ENCODE measurements at regions not wholly inside any gene's neighbourhood (a gene's known extent, or its start where the extent isn't known, plus 50 kb on each side); places are given as distances from the start of the nearest gene placed in this dataset.
"Not testable (repeated sequence)": the region's sequence is repeated elsewhere in the genome, so short reads cannot be mapped to it uniquely, and the experiment has no call there.

DNA sequence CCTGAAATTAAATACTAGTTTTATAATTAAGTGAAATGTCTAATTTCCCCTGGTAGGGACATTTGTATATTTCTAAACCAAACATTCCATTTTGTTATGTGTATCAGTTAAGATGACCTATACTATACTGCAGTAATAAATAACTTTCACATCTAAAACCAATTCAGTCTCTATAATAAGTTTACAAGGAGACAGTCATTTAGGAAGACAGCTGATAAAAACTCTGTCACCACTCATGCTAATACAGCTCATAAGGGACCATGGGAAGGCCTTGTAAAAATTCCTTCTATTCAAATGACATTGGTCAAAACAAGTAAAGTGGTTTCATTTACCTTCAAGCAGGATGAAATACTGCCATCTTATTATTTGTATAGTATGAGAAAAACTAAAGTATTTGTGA is 128.4 kb upstream of the C1QTNF3 start:
- not testable (repeated sequence) for H3K27me3 ChIP-seq (ENCODE audit: low read depth, low read length); H3K36me3 ChIP-seq (ENCODE audit: control insufficient read depth in 1 of 2, insufficient read depth in 2 of 2, low read length in 2 of 2); H3K4me1 ChIP-seq (ENCODE audit: control insufficient read depth in 1 of 2, insufficient read depth in 2 of 2, low read length in 2 of 2); H3K4me3 ChIP-seq (ENCODE audit: low read depth in 1 of 2, low read length in 2 of 2); H3K9me3 ChIP-seq (ENCODE audit: control insufficient read depth in 1 of 2, low read length in 2 of 2); H3K27ac ChIP-seq (ENCODE audit: low read length)

DNA sequence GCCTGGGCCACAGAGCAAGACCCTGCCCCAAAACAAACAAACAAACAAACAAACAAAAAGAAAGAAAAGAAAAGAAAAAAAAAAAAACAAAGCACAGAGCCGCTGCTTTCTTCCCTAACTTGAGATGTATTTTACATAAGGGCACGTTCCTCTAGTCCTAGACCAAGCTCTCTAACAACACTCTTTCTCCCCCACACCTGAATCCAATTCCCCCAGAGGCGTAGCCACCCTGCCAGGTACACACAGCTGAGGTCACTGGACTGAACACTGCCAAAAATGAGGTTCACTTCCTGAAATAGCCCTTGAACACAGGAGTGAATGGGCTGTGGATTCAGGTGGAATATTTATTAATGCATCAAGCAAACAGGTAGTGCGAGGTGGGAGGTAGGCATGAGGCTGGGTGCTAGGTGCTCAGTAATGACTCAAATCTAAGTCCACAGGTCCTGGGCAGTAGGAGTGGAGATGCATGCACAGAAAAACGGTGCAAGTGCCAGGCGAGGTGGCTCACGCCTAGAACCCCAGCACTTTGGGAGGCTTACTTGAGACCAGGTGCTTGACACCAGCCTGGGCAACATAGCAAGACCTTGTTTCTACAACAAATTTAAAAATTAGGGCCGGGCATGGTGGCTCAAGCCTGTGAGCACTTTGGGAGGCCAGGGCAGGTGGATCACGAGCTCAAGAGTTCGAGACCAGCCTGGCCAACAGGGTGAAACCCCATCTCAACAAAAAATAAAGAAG is 136.6 kb upstream of the C1QTNF3 start:
- H3K27me3 ChIP-seq (ENCODE audit: low read depth, low read length); H3K9me3 ChIP-seq (ENCODE audit: control insufficient read depth in 1 of 2, low read length in 2 of 2); H3K36me3 ChIP-seq (ENCODE audit: control insufficient read depth in 1 of 2, insufficient read depth in 2 of 2, low read length in 2 of 2); H3K4me1 ChIP-seq (ENCODE audit: control insufficient read depth in 1 of 2, insufficient read depth in 2 of 2, low read length in 2 of 2); H3K27ac ChIP-seq (ENCODE audit: low read length); H3K4me3 ChIP-seq (ENCODE audit: low read depth in 1 of 2, low read length in 2 of 2): not testable (repeated sequence)

DNA sequence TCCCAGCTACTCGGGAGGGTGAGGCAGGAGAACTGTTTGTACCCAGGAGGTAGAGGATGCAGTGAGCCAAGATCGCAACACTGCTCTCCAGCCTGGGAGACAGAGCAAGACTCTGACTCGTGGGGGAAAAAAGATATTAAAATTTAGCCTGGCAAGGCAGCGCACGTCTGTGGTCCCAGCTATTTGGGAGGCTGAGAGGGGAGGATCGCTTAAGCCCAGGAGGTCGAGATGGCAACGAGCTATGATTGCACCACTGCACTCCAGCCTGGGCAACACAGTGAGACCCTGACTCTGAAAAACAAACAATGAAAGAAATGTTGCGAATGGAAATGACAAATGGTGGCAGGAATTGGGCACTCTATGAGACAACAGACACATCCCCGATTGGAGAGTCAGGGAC is 137.2 kb upstream of the C1QTNF3 start:
- H3K27me3 ChIP-seq (ENCODE audit: low read depth, low read length); H3K4me1 ChIP-seq (ENCODE audit: control insufficient read depth in 1 of 2, insufficient read depth in 2 of 2, low read length in 2 of 2); H3K9me3 ChIP-seq (ENCODE audit: control insufficient read depth in 1 of 2, low read length in 2 of 2); H3K27ac ChIP-seq (ENCODE audit: low read length); H3K36me3 ChIP-seq (ENCODE audit: control insufficient read depth in 1 of 2, insufficient read depth in 2 of 2, low read length in 2 of 2); H3K4me3 ChIP-seq (ENCODE audit: low read depth in 1 of 2, low read length in 2 of 2): not testable (repeated sequence)

GRCh38 chr5:34180940-34181614 is 138.1 kb upstream of the C1QTNF3 start:
- H3K27ac ChIP-seq (ENCODE audit: low read length); H3K4me1 ChIP-seq (ENCODE audit: control insufficient read depth in 1 of 2, insufficient read depth in 2 of 2, low read length in 2 of 2); H3K36me3 ChIP-seq (ENCODE audit: control insufficient read depth in 1 of 2, insufficient read depth in 2 of 2, low read length in 2 of 2); H3K9me3 ChIP-seq (ENCODE audit: control insufficient read depth in 1 of 2, low read length in 2 of 2); H3K4me3 ChIP-seq (ENCODE audit: low read depth in 1 of 2, low read length in 2 of 2); H3K27me3 ChIP-seq (ENCODE audit: low read depth, low read length): not testable (repeated sequence)

DNA sequence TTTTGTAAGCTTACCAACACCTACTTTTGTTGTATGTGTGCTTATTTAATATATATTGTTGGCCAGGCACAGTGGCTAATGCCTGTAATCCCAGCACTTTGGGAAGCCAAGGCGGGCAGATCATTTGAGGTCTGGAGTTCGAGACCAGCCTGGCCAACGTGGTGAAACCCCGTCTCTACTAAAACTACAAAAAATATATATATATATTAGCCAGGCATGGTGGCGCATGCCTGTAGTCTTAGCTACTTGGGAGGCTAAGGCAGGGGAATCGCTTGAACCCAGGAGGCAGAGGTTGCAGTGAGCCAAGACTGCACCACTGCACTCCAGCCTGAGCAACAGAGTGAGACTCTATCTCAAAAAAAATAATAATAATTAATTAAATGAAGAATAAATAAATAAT is 142.0 kb upstream of the C1QTNF3 start:
- H3K27me3 ChIP-seq (ENCODE audit: low read depth, low read length); H3K4me3 ChIP-seq (ENCODE audit: low read depth in 1 of 2, low read length in 2 of 2); H3K36me3 ChIP-seq (ENCODE audit: control insufficient read depth in 1 of 2, insufficient read depth in 2 of 2, low read length in 2 of 2); H3K27ac ChIP-seq (ENCODE audit: low read length); H3K9me3 ChIP-seq (ENCODE audit: control insufficient read depth in 1 of 2, low read length in 2 of 2); H3K4me1 ChIP-seq (ENCODE audit: control insufficient read depth in 1 of 2, insufficient read depth in 2 of 2, low read length in 2 of 2): not testable (repeated sequence)

- H3K27me3 ChIP-seq (ENCODE audit: low read depth, low read length); H3K9me3 ChIP-seq (ENCODE audit: control insufficient read depth in 1 of 2, low read length in 2 of 2); H3K27ac ChIP-seq (ENCODE audit: low read length); H3K4me1 ChIP-seq (ENCODE audit: control insufficient read depth in 1 of 2, insufficient read depth in 2 of 2, low read length in 2 of 2); H3K36me3 ChIP-seq (ENCODE audit: control insufficient read depth in 1 of 2, insufficient read depth in 2 of 2, low read length in 2 of 2); H3K4me3 ChIP-seq (ENCODE audit: low read depth in 1 of 2, low read length in 2 of 2): not testable (repeated sequence)
Measured at GRCh38 chr5:34185572-34185971, 142.6 kb upstream of the C1QTNF3 start.

- H3K36me3 ChIP-seq (ENCODE audit: control insufficient read depth in 1 of 2, insufficient read depth in 2 of 2, low read length in 2 of 2) = not testable (repeated sequence)
Measured at GRCh38 chr5:34186108-34186507, 143.1 kb upstream of the C1QTNF3 start.

DNA sequence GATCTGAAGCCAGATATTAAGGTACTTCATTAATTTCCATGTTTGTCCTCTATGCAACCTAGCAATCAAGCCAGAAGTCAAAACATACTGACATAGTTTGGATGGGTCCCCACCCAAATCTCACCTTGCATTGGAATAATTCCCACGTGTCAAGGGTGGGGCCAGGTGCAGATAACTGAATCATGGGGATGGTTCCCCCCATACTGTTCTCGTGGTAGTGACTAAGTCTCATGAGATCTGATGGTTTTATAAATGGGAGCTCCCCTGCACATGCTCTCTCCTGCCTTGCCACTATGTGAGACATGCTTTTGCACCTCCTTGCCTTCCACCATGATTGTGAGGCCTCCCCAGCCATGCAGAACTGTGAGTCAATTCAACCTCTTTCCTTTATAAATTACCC is 143.9 kb upstream of the C1QTNF3 start:
- H3K4me3 ChIP-seq (ENCODE audit: low read depth in 1 of 2, low read length in 2 of 2); H3K4me1 ChIP-seq (ENCODE audit: control insufficient read depth in 1 of 2, insufficient read depth in 2 of 2, low read length in 2 of 2); H3K36me3 ChIP-seq (ENCODE audit: control insufficient read depth in 1 of 2, insufficient read depth in 2 of 2, low read length in 2 of 2); H3K9me3 ChIP-seq (ENCODE audit: control insufficient read depth in 1 of 2, low read length in 2 of 2); H3K27ac ChIP-seq (ENCODE audit: low read length); H3K27me3 ChIP-seq (ENCODE audit: low read depth, low read length): not testable (repeated sequence)

More at GRCh38 chr5:34186108-34186507, 143.1 kb upstream of the C1QTNF3 start:
- H3K4me1 ChIP-seq (ENCODE audit: control insufficient read depth in 1 of 2, insufficient read depth in 2 of 2, low read length in 2 of 2); H3K27ac ChIP-seq (ENCODE audit: low read length); H3K27me3 ChIP-seq (ENCODE audit: low read depth, low read length); H3K9me3 ChIP-seq (ENCODE audit: control insufficient read depth in 1 of 2, low read length in 2 of 2); H3K4me3 ChIP-seq (ENCODE audit: low read depth in 1 of 2, low read length in 2 of 2): not testable (repeated sequence)

GRCh38 chr5:34187441-34187840 is 144.4 kb upstream of the C1QTNF3 start:
- not testable (repeated sequence) for H3K27me3 ChIP-seq (ENCODE audit: low read depth, low read length); H3K36me3 ChIP-seq (ENCODE audit: control insufficient read depth in 1 of 2, insufficient read depth in 2 of 2, low read length in 2 of 2); H3K9me3 ChIP-seq (ENCODE audit: control insufficient read depth in 1 of 2, low read length in 2 of 2); H3K4me1 ChIP-seq (ENCODE audit: control insufficient read depth in 1 of 2, insufficient read depth in 2 of 2, low read length in 2 of 2); H3K4me3 ChIP-seq (ENCODE audit: low read depth in 1 of 2, low read length in 2 of 2); H3K27ac ChIP-seq (ENCODE audit: low read length)

- not testable (repeated sequence) for H3K4me3 ChIP-seq (ENCODE audit: low read depth in 1 of 2, low read length in 2 of 2); H3K27ac ChIP-seq (ENCODE audit: low read length); H3K9me3 ChIP-seq (ENCODE audit: control insufficient read depth in 1 of 2, low read length in 2 of 2); H3K36me3 ChIP-seq (ENCODE audit: control insufficient read depth in 1 of 2, insufficient read depth in 2 of 2, low read length in 2 of 2); H3K4me1 ChIP-seq (ENCODE audit: control insufficient read depth in 1 of 2, insufficient read depth in 2 of 2, low read length in 2 of 2); H3K27me3 ChIP-seq (ENCODE audit: low read depth, low read length)
Measured at GRCh38 chr5:34188001-34188822, 145.2 kb upstream of the C1QTNF3 start.

DNA sequence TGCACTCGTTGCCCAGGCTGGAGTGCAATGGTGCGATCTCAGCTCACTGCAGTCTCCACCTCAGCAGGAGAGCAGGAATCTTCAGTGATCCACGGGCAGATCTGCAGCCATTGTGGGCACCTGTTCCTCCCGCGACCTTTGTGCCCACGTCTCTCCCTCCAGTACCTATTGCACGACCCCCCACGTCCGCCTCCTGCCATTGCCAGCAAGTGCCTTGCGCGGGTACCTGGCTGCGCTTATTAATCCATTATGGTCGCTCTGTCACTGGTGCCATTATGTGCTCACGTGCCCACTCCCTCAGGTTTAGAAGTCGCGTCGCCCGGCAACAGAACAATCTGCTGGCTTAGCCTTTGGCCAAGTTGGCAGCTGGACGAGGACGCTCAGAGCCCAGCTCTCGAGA is 146.2 kb upstream of the C1QTNF3 start:
- H3K4me1 ChIP-seq (ENCODE audit: control insufficient read depth in 1 of 2, insufficient read depth in 2 of 2, low read length in 2 of 2); H3K27ac ChIP-seq (ENCODE audit: low read length); H3K4me3 ChIP-seq (ENCODE audit: low read depth in 1 of 2, low read length in 2 of 2); H3K27me3 ChIP-seq (ENCODE audit: low read depth, low read length); H3K36me3 ChIP-seq (ENCODE audit: control insufficient read depth in 1 of 2, insufficient read depth in 2 of 2, low read length in 2 of 2); H3K9me3 ChIP-seq (ENCODE audit: control insufficient read depth in 1 of 2, low read length in 2 of 2): not testable (repeated sequence)
